A172 (cell line): ENCODE measurements at regions not wholly inside any gene's neighbourhood (a gene's known extent, or its start where the extent isn't known, plus 50 kb on each side); places are given as distances from the start of the nearest gene placed in this dataset.

Experiments
- DNase-seq: peaks from one replicate; pipeline ENCODE4 v3.0.0-alpha.2; 2015; ENCODE audit warnings: low spot score

DNA sequence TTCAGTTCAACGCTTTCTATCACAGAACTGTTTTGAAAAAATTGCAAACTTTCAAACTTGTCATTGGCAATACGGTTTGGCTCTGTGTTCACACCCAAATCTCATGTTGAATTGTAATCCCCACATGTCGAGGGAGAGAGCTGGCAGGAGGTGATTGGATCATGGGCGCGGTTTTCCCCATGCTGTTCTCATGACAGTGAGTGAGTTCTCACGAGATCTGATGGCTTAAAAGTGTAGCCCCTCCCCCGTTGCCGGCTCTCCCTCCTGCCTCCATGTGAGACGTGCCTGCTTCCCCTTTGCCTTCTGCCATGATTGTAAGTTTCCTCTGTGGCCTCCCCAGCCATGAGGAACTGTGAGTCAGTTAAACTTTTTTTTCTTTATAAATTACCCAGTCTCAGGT, 1144.0 kb downstream of the BRD1 start:
- DNase-seq, result no peak

DNA sequence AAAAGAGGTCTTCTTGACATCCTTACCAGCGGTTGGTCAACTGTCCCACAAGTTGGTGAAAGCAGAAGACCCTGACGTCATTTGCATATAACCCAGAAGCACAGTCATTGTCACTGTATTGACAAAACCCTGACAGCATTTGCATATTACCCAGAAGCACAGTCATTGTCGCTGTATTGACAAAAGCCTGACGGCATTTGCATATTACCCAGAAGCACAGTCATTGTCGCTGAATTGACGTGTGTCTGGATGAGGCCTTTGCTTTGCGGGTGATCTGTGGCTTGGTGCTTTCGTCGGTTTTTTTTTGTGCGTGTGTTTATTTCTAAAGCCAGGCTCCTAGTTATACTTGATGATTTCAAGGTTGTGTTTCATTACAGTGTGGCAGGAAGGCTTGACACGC, 1145.2 kb downstream of the BRD1 start:
- no peak for DNase-seq

DNA sequence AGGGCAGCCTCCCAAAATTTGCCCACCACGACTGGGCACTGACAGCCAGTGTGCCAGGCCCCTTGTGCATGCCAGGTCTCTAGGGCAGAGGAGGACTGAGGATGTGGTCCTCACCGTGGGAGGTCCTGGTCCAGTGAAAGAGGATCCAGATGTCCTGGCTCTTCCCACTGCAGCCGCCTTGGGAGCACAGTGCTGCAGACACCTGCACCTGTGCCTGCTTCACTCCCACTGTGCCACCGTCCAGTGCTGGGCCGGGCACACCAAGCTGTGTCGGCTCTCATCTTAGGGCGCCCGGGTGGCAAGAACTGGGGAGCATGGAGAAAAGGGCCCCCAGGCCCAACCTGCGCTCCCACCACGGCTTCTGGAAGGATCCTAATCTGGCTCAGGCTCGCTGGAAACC, 1147.1 kb downstream of the BRD1 start:
- DNase-seq, result no peak

DNA sequence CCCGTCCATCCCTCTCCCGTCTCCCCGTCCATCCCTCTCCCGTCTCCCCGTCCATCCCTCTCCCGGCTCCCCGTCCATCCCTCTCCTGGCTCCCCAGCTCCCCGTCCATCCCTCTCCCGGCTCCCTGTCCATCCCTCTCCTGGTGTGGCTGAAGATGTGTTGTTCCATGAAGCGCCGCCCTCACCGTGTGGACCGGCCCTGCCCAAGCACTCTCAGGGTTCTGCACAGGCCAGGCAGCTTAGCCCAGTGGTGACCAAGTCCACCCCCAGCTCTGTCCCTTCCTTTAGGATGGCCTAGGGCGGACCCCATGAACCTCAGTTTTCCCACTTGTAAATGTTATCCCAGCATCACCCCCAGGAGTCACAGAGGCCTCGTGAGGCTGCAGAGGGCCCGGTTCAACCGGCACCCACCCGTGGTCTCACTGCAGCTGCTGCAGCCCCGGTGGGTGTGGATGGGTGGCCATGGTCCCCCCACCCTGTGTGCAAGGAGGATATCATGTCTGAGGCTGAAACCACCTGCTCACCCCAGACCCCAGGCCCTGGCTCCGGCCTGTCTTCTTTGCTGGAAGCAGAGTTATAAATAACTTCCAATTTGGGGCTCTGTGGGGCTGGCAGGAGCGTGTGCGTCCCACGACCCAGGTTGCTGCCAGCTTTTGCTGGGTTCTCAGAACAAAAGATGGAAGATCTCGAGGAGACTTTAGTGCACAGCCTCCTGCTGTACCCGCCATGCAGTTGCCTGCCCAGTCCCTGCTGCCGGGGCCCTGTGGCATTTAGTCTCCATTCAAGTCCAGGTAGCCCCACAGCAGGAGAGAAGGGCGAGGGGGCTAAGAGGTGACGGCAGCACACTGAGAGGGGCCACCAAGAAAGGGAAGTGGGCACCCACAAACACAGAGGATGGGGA, 1147.8 kb downstream of the BRD1 start:
- DNase-seq, result no peak

DNA sequence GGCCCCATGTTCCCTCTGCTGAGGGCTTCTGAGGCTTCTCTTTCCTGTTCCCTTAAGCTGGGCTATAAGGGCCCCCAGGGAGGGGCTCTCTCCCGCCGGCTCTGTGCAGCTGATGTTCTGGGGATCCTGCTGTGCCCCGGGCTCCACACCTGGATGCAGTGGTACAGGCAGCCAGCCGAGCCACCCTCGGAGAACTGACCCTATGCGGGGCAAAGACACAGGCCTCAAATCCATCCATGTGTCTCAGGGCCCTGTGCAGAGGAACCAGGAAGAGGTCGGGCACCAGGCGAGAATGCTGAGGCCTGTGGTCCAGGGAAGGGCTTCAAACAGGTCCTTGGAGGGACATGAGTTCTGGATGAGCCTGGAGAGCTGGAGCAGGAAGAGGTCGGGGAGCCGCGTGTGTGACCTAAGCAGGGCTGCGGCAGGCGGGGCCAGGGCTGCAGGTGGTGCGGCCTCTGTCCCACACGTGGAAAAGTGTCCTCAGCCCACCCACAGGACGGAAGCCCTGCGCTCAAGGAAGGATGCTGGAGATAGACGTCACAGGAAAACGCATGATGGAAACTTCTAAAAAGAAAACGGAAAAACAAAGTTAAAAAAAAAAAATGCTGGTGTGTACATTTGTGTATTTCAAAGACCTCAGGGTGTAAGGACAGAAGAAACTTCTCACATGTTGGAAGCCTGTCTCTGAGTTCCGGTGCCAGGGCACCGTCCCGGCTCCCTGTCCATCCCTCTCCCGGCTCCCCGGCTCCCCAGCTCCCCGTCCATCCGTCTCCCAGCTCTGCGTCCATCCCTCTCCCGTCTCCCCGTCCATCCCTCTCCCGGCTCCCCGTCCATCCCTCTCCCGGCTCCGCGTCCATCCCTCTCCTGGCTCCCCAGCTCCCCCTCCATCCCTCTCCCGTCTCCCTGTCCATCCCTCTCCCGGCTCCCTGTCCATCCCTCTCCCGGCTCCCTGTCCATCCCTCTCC, 1149.2 kb downstream of the BRD1 start:
- DNase-seq, result no peak

DNA sequence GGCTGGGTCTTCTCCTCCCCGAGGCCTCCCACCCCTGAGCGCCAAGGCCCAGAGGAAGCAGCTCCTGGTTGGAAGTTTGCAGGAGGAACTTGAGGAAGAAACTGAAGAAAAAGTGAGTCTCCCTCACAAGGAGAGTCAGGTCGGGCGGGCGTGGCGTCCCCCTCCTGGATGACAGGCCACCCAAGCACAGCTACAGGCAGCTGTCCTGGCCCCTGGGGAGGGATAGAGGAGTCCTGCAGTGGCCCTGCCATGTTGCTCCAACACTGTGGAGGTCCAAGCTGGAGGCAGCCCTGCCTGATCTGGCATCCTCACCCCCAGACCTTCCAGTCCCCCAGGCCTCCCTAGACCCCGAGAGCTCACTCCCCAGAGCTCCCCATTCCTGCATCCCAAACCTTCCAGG, 1150.1 kb downstream of the BRD1 start:
- no peak for DNase-seq

DNA sequence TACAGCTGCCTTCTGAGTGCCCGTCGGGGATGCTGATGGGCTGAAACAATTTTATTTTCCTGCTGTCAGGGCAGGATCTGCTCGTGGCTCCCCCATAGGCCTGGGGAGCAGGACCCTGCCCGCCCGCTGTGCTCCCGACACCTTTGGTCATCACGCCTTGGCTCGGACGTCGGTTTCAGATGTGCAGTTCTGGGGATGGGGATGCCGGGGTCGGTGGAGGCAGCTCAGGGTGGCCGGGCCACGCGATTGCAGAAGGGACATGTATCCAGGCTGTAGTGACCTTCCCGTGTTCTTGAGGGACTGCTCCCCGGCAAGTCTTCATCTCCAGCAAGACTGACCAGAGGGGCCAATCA, 1150.5 kb downstream of the BRD1 start:
- DNase-seq, result no peak

DNA sequence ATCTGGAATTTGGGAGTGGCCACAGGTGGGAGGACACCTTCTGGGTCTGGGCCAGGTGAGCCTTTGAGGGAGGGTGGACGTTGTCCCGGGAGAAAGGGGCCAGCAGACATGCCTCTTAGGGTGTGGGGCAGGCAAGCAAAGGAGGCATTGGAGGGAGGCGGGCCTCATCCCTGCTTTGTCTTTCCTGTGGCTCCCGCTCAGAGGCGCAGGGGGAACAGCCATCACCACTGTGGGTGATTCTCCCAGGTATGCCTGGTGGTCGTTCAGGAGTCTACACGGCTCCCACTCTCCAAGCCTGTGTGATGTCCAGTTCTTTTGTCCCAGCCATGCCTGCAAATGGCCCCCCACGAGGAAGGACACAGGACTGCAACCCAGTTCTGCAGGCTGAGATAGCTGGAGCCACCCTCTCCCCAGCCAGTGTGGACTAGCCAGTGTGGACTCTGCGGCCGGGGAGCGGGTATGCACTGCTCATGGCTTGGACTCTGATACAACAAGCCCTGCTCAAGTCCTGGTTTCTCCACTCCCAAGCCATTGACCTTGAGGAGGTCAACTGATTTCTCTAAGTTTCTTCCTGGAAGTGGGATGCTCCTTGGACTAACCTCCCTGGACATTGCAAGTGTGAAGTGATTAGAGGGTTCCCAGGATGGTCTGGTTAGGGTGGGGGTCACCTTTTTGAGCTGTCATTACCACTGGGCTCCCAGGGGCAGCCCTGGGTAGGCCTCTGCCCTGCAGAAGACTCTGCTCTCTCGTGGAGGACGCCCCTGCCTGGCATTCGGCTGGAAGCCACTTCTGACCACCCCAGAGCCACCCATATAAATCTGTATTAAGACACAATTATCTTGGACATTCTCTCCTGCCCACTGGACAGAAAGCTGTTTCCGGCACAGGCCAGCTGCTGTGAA, 1151.2 kb downstream of the BRD1 start:
- DNase-seq, result no peak

DNA sequence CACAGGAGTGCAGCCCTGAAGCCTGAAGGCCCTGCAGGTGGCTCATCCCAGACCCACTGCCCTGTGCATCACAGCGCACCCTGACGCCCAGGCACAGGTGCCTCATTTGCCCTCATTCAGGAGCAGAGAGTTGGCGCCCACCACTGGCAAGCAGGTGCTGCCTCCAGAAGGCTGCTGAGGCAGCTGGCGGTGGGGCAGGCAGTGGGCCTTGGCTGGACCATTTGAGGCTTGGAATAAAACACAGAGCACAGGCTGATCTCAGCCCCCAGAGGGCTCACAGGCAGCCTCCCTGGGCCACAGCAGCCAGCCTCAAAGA, 1151.9 kb downstream of the BRD1 start:
- no peak for DNase-seq

DNA sequence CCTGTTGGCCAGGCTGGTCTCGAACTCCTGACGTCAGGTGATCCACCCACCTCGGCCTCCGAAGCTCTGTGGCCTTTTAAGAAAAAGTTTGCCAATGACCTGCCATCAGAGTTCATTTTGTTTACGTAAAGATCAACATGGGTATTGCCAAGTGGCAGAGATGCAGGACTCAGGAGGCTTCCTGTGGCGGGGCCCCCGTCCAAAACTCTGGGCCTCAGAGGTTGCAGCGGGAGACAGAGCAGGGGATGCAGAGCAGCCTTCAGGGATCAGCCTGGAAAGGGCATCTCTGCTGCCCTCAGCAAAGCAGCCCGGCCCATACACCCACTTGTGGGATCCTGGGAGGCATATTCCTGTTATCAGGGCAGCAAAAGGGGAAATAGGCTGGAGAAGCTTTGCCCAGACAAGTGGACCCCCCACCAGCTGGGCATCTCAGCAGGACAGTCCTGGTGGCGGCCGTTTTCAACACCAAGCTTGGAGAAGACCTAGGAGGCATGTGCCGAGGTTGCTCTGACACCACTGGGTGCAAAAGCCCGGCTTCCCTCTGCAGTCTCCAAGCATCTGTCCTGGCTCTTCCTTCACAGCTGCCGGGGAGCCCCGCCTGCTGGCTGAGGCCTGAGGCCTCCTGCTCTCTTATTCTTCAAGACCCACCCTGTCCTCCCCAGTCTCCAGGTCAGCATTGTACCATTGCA, 1152.4 kb downstream of the BRD1 start:
- no peak for DNase-seq

DNA sequence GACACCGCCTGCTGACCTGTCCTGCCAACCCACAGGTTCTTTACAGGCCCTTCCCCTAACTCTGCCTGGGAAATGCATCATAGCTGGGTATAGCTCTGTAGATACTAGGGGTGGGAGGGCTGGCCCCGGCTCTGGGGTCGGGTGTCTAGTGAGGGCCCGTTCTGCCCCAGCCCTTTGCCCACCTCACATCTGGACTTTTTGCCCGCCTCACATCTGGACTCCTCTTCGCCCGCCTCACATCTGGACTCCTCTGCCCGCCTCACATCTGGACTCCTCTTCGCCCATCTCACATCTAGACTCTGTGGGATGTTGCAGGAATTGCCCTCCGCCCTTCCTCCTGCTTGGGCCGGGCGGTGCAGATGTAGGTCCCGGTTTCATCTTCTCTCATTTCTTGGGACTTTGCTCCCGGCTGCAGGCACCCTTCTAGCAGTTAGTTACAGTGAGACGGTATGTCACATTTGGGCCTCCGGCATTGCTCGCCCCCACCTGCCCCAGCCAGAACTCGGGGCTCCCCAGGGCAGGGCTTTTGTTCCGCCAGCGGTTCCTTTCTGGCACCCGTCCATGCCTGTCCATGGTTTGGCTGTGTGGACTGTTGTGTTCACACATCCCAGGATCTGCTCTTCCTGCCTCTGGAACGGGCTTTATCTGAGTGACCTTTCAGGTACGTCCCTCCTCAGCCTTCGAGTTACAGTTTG, 1153.7 kb downstream of the BRD1 start:
- no peak for DNase-seq

DNA sequence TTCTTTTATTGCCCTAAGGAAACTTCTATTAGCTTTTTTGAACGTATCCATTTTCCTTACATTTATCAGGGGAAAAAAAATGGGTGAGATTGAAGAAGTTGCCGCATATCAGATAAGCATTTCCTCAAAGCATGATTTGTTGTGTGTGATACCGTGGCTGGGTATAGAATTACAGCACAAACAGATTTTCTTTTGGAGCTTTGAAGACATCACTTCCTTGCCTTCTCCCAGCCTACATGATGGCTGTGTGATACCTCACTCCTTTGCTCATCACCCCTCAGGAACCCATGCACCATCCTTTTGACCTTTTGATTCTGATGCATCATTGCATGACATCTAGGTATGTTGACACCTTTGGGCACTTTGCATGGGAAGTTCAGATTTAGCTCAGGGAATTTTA, 1155.3 kb downstream of the BRD1 start:
- no peak for DNase-seq

DNA sequence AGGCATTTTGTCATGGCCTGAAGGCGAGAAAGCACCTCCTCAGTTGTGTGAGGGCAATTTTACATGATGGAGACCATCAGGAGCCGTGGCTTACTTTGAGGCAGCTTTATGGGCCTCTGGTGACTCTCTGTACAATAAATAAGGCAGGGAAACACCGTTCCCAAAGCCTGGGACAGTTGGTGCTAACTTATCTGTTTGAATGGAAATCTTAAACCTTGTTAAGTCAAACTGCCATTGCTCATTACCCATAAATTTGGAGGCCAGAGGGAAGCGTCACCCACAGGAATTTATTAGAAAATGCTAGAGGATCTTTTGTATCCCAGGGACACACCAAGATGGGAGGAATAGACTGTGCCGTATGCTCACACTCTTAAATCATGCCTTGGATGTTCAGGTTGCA, 1156.9 kb downstream of the BRD1 start:
- no peak for DNase-seq

DNA sequence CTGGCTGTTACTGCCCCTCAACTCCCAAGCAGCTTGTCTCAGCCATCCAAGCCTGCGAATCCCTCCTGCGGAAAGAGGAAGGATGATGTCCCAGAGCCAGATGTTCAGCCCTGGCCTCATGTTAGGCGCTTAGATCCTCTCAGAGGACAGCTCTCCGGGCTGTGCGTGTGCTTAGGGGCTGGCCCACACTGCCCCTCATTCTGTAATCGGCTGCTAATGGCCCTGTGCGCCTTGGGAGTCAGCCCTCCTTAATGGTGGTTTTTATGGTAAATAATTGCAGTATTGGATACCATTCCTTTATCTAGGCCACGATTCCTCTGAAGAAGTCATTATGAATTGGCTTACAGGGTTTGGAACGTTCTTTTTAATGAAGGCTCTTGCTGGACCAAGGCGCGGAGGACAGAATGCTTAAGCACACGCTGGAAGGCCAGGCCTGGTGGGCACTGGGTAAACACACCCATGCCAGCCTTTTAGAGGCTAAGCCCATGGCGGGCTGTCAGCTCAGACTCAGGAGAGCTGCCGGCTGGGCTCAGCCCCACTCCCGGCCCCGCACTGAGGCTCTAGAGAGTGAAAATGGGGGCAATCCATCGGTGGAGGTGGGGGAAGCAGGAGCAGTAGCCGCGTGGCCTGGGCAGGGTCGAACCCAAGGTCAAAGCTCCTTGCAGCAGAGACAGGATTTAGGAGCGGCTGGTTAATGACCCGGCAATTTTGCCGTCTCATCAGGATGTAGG, 1157.5 kb downstream of the BRD1 start:
- no peak for DNase-seq

DNA sequence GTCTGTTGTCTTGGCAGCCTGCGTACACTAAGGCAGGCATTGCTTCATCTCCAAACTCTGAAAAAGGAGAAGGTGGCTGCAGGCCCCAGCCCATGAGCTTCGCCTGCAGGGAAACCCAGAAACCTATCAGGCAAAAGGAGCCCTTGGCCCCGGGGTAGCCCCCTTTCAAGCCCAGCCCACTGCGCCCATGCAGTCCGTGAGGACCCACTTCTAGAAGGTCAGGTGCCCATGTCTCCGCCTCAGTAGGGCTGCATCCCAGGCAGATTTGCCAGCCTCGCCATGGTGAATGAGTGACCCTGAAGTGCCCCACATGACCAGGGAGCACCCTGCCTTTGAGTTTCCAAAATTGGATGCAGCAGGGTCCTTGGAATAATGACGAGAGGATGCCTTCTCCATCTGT, 1158.4 kb downstream of the BRD1 start:
- no peak for DNase-seq

DNA sequence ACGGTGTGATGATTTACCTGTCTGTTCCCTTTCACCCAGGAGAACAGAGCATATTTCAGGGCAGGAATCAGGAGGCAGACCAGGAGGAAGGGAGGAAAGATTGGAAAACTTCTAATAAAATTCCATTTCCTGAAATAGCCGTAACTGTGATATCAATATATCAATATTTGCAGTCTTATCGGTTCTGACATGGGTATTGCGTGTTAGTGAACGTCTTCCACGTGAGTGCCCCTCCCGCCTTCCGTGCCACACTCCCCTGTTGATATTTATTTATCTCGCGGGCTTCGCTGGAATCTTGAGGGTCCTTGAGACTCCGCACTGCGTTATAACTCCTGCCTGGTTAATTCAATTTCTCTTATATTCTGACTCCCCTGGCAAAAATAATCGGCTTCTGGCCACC, 1160.4 kb downstream of the BRD1 start:
- DNase-seq, result no peak

DNA sequence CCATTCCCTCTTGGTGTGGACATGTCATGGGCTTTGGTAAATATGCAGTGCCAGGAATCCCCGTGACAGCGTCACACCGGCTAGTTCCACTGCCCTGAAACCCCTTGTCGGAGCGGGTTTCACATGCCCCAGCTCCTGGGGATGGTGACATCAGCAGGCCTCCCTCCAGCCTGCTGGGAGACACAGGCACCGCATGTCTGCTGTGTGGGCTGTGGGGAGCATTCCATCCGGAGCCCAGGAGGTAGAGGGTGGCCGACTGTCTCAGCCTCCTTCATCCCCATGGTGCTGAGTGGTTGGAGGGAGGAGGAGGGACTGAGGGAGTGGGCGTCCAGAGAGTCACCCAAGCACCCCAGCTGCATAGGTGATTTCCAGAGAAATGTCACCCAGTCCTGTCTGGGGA, 1161.1 kb downstream of the BRD1 start:
- no peak for DNase-seq

DNA sequence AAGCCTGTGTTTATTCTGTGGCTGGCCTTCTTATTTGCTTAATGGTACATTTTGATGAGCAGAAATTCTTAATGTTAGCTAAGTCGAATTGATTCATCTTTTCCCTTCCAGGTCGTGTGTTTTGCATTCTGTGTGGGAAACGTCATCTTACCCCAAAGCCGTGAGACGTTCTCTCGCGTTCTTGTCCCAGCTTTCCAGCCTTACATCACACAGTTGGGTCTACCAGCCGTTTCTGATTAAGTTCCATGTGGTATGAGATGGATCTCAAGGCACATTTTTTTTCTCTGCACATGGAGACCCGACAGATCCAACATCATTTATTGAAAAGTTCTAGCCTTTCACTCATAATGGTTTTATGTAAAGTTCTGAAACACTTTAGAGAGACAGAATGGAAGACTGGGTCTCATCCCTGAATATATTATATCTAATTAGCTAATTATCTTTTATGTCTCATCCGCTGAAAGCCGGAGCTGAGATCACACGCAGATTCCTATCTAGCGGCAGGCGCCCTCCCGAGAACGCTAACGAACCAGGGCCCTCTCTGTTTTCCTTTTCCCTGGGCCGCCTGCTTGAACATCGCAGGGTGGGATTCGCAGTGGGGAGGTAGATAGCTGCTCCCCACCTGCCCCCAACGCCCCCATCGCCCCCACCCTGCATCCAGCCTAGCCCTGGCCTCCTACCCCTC, 1162.2 kb downstream of the BRD1 start:
- no peak for DNase-seq

DNA sequence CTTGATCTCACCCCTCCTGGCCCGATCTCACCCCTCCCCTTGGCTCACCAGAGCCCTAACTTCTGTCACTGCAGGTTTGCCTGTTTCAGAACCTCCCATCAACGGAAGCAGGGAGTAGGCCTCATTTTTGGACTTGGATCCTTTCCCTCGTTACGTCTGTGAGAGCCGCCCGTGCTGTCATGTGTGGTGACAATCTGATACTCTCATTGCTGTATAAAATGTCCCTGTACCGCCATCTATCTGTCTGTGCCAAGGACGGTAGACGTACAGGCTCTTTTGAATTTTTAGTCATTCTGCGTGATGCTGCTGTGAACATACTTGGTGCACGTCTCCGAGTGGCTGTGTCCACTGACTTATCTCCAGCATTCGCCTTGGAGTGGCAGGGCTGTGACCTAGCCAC, 1163.1 kb downstream of the BRD1 start:
- no peak for DNase-seq

DNA sequence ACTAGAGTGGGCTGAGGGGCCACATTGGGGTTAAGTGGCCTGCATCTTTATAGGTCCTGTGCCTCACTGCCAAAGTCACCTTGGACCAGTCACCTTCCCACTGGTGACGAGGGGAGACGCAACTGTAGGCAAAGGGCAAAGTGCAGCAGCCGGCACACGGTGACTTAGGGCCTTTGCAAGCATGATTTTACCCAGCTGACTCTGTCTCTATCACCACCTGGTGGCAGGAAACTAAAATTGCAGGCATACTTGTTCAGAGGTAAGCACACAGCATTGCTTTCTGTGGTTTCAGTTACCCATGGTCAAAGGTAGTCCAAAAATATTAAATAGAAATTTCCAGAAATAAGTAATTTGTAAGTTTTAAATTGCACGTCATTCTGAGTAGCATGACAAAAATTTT, 1164.4 kb downstream of the BRD1 start:
- DNase-seq, result no peak
